ENCODE measurements at regions not wholly inside any gene's neighbourhood (a gene's known extent, or its start where the extent isn't known, plus 50 kb on each side); places are given as distances from the start of the nearest gene placed in this dataset.

GRCh38 chrX:35682476-35682875 lies 115.7 kb upstream of the MAGEB16 start:
- Mint-ChIP-seq H3K36me3 (ENCODE audit: insufficient read depth, unreplicated experiment) (no peaks in the 10 kb centered on the region), H3K4me3 (ENCODE audit: unreplicated experiment) (no peak overlapping the region), H3K27me3 (ENCODE audit: insufficient read depth, unreplicated experiment) (no peaks in the 10 kb centered on the region), H3K9me3 (ENCODE audit: unreplicated experiment) (no peaks in the 10 kb centered on the region), H3K4me1 (ENCODE audit: low read depth, unreplicated experiment) (no peaks in the 10 kb centered on the region), H3K27ac (ENCODE audit: unreplicated experiment) (no peak overlapping the region)
- Histone ChIP-seq H3K4me3 (ENCODE audit: low read depth, low read length) (no peak overlapping the region), H3K36me3 (ENCODE audit: control insufficient read depth, insufficient read depth, low read length) (no peaks in the 10 kb centered on the region), H3K27me3 (replicated peaks; ENCODE audit: control insufficient read depth, insufficient read depth, low read length) (no peaks in the 10 kb centered on the region), H3K9me3 (no peaks in the 10 kb centered on the region), H3K4me1 (no peaks in the 10 kb centered on the region)
- TF ChIP-seq, protein P1, sequence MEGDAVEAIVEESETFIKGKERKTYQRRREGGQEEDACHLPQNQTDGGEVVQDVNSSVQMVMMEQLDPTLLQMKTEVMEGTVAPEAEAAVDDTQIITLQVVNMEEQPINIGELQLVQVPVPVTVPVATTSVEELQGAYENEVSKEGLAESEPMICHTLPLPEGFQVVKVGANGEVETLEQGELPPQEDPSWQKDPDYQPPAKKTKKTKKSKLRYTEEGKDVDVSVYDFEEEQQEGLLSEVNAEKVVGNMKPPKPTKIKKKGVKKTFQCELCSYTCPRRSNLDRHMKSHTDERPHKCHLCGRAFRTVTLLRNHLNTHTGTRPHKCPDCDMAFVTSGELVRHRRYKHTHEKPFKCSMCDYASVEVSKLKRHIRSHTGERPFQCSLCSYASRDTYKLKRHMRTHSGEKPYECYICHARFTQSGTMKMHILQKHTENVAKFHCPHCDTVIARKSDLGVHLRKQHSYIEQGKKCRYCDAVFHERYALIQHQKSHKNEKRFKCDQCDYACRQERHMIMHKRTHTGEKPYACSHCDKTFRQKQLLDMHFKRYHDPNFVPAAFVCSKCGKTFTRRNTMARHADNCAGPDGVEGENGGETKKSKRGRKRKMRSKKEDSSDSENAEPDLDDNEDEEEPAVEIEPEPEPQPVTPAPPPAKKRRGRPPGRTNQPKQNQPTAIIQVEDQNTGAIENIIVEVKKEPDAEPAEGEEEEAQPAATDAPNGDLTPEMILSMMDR (IDR thresholded peaks at IDR 0.05; ENCODE audit: insufficient read depth in 1 of 2, low read depth in 1 of 2, low read length in 1 of 2, severe bottlenecking in 1 of 2, unreplicated experiment in 1 of 2): no peak
- CTCF ChIA-PET: no interaction called here
- no TSS peak for BruUV-seq (replicated peaks)
- POLR2A ChIA-PET: no interaction called here
- intact Hi-C loops (cut with micrococcal nuclease; ENCODE audit: unreplicated experiment): no loop called here
- DNase-seq: no peak

DNA sequence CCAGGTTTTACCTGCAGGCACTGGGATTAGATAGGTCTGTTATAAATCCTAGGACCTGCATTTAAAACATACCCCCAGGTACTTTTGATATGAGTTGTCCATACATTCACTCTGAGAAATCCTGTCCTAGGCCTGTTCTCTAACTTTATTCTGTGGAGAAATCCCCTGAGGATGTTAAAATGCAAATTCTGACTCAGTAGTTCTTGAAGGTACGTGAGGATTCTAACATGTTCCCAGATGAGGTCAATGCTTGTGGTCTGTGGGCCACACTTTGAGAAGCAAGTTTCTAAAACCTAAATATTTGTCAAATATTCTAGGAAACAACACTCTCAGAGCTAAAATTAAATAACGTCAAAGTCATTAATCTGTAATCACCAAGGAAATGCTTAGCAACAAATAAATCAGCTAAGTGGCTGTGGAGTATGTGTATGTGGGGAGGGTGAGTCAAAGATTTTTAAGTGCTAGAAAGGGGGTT lies 101.3 kb upstream of the MAGEB16 start:
- H3K9me3 ChIP-seq: no peaks in the 10 kb centered on the region
- H3K4me3 Mint-ChIP-seq (ENCODE audit: unreplicated experiment): no peak overlapping the region
- no peaks in the 10 kb centered on the region for H3K36me3 Mint-ChIP-seq (ENCODE audit: insufficient read depth, unreplicated experiment)
- H3K27me3 Mint-ChIP-seq (ENCODE audit: insufficient read depth, unreplicated experiment): no peaks in the 10 kb centered on the region
- ChIA-PET CTCF (no interaction called here), POLR2A (no interaction called here)
- no peak overlapping the region for H3K27ac Mint-ChIP-seq (ENCODE audit: unreplicated experiment)
- no peak for DNase-seq
- H3K36me3 ChIP-seq (ENCODE audit: control insufficient read depth, insufficient read depth, low read length): no peaks in the 10 kb centered on the region
- no peaks in the 10 kb centered on the region for H3K4me1 ChIP-seq
- no peaks in the 10 kb centered on the region for H3K27me3 ChIP-seq (replicated peaks; ENCODE audit: control insufficient read depth, insufficient read depth, low read length)
- H3K9me3 Mint-ChIP-seq (ENCODE audit: unreplicated experiment): no peaks in the 10 kb centered on the region
- no peak overlapping the region for H3K4me3 ChIP-seq (ENCODE audit: low read depth, low read length)
- BruUV-seq (replicated peaks): no TSS peak
- TF ChIP-seq, protein P1 (IDR thresholded peaks at IDR 0.05; ENCODE audit: insufficient read depth in 1 of 2, low read depth in 1 of 2, low read length in 1 of 2, severe bottlenecking in 1 of 2, unreplicated experiment in 1 of 2): no peak
- intact Hi-C loops (cut with micrococcal nuclease; ENCODE audit: unreplicated experiment): no loop called here
- no peaks in the 10 kb centered on the region for H3K4me1 Mint-ChIP-seq (ENCODE audit: low read depth, unreplicated experiment)

DNA sequence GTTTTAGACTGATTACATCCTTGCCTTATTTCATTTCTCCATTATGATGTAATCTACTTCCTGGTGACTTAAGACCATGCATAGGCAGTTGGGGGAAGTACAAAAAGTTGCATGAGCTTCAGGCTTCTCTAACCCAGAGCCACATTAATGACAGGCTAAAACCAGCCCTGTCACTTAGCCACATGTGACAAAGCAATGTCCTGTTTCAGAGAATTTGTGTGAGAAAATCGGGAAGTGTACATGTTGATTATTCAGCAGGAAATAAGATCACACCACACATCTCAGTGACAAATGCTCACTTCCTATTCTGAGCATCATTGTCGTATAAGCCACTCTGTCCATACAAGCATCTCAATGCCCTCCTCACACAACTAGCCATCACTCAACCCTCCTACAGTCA lies 98.5 kb upstream of the MAGEB16 start:
- no peak for DNase-seq
- no peaks in the 10 kb centered on the region for H3K9me3 ChIP-seq
- CTCF ChIA-PET: no interaction called here
- H3K4me1 Mint-ChIP-seq (ENCODE audit: low read depth, unreplicated experiment): peaks cover 4% of the 10 kb centered on the region
- no peak overlapping the region for H3K27ac Mint-ChIP-seq (ENCODE audit: unreplicated experiment)
- H3K4me3 Mint-ChIP-seq (ENCODE audit: unreplicated experiment): no peak overlapping the region
- BruUV-seq (replicated peaks): no TSS peak
- no peaks in the 10 kb centered on the region for H3K27me3 ChIP-seq (replicated peaks; ENCODE audit: control insufficient read depth, insufficient read depth, low read length)
- intact Hi-C loops (cut with micrococcal nuclease; ENCODE audit: unreplicated experiment): no loop called here
- H3K36me3 ChIP-seq (ENCODE audit: control insufficient read depth, insufficient read depth, low read length): no peaks in the 10 kb centered on the region
- TF ChIP-seq, protein P1 (IDR thresholded peaks at IDR 0.05; ENCODE audit: insufficient read depth in 1 of 2, low read depth in 1 of 2, low read length in 1 of 2, severe bottlenecking in 1 of 2, unreplicated experiment in 1 of 2): no peak
- no peaks in the 10 kb centered on the region for H3K36me3 Mint-ChIP-seq (ENCODE audit: insufficient read depth, unreplicated experiment)
- no peaks in the 10 kb centered on the region for H3K27me3 Mint-ChIP-seq (ENCODE audit: insufficient read depth, unreplicated experiment)
- H3K4me3 ChIP-seq (ENCODE audit: low read depth, low read length): no peak overlapping the region
- H3K9me3 Mint-ChIP-seq (ENCODE audit: unreplicated experiment): no peaks in the 10 kb centered on the region
- POLR2A ChIA-PET: no interaction called here
- H3K4me1 ChIP-seq: no peaks in the 10 kb centered on the region
